SK-MEL-5 (cell line): ENCODE measurements at regions not wholly inside any gene's neighbourhood (a gene's known extent, or its start where the extent isn't known, plus 50 kb on each side); places are given as distances from the start of the nearest gene placed in this dataset.

Source experiments
- DNase-seq: peaks from one replicate; pipeline ENCODE4 v3.0.0-alpha.2; 2016; ENCODE audit warnings: low read depth, low spot score
- in situ Hi-C: cut with HindIII; loops from 2 replicates; pipeline ENCODE4 v1.10.0; 2016; ENCODE audit warnings: low sequenced_read_pairs, high pct_unique_total_duplicates, low pct_unique_long_range_greater_than_20kb

GRCh38 chr14:58846682-58847465 lies 209.1 kb downstream of the DACT1 start:
- in situ Hi-C loops = no loop called here
- no peak for DNase-seq

DNA sequence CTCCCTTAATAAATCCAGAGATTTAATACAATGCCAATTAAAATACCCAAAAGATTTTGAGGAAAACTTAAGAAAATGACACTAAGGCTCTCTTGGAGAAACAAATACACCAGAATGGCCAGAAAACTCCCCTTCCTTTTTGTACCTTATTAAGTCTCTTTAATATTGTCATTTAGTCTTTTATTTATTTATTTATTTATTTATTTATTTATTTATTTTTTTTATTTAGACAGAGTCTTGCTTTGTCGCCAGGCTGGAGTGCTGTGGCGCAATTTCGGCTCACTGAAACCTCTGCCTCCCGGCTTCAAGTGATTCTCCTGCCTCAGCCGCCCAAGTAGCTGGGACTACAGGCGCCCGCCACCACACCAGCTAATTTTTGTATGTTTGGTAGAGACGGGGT lies 210.6 kb downstream of the DACT1 start:
- in situ Hi-C loops = no loop called here
- DNase-seq = no peak

DNA sequence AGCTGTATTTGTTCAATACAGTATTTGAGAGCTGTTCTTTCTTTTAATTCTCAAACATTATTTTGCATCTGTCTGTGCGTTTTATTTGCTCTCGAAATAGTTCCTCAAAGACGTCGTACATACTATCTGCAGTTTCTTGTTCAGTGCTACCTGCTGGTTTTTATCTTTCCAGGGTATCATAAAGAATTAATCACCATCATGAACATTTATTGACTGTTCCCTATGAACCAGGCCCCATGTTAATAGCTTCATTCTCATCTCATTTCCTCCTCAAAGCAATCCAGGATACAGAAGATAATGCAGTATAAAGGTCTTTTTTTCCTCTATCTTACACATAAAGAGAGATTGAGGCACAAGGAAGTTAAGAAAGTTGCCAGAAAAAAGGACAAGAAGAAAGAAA lies 211.8 kb downstream of the DACT1 start:
- DNase-seq = no peak
- in situ Hi-C loops = no loop called here

- in situ Hi-C loops = no loop called here
- no peak for DNase-seq
These were observed 212.2 kb downstream of the DACT1 start for GRCh38 chr14:58850011-58850410.

- in situ Hi-C loops = no loop called here
- DNase-seq = no peak
These were observed 223.8 kb downstream of the DACT1 start for GRCh38 chr14:58861586-58861985.

DNA sequence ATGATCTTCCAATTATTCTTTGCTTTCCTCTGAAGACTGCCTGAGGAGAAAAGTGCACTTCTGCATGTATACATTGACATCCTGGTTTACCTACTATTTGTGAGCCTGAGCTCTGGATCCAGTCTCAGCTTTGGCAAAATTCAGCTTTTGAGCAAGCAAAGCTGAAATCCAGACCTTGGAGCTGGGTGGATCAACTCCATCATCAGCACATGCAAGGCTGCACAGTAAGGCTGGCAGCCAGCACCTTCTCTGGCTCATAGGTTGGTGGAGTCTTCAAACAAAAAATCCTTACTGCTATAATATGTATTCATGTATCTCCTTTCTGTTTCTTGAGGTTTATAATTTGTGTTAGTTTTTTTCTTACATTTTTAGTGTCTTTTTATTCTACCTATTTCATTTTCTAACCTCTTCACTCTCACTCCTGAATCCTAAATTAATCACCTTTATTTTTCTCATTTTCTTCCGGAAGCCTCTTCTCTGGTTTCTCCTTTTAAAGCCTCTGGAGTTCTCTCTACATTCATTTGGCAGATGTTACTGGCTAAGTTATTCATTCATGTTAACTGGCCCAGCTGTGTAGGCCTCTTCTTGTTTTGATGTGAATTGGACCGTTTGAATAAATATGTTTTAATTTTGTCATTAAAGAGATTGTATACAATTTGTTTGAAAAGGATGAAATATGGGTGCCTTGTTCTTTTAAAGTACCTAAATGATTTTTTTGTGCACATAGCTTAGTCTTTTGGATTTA lies 224.8 kb downstream of the DACT1 start:
- in situ Hi-C loops = no loop called here
- no peak for DNase-seq

DNA sequence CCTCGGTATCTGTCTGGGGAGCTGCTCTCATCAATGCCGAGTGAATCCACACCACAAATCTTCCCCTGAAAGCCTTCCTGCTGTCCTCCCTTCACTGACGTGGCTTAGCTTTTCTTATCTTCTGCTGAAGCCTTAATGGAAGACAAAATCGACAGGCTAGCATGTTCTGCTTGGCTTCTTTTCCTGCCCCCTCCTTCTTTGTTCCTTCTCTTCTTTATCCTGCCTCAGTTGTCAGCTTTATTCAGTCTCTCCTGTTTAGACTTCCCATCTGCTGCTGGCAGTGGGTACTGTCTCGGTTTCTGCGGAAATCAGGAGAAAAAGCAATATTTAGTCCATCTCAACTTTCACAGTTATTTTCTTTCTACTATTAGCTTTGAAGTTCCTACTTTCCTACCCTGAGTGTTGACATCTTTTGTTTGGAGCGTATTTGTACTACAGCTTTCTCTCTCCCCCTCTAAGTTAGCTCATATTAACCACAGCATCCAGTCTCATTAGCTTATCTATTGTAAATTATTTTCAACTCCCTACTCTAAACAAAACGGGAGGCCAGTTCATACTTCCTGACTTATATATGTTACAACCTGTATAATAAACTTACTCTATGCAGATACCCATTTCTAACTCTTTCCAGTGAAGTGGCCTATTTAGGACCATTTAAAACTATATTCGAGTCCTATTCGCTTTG lies 226.0 kb downstream of the DACT1 start:
- in situ Hi-C loops = no loop called here
- DNase-seq = no peak

DNA sequence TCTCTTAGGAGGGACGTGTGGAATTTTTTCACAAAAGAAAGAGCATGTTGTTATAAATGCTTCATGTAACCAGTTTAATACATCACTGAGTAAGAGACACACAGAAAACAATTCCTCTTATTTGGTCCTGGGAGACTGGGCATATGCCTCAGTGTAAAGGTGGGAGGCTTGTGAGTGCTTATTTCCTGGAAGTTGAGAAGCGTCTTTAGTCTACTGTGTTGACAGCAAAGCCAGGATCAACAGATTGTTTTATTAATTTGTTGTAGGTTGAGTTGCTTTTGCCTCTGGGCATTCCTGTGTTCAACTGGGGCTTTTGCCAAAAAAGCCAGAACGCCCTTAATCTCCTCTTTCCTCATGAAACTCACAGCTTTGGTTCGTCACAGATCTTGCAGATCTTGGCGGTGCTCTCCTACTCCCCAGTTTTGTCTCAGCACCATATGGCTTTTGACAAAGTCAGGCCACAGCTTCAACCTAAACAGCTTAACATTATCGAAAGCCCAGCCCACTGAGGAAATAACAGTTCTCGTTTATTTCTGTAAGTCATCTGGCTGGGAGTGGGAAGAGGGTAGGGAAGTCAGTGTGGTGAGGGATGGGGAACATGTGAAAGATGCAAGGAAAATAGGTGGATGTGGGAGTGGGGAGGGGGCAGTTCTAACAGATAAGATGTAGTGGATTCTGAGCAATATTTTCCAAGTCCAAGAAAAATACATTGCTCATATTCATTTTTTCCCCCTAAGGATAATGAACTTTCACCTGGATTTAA lies 227.2 kb downstream of the DACT1 start:
- in situ Hi-C loops = no loop called here
- no peak for DNase-seq

- peak; percentile 3 for DNase-seq
- in situ Hi-C loops = no loop called here
These were observed 227.9 kb downstream of the DACT1 start for GRCh38 chr14:58865514-58866281.

DNA sequence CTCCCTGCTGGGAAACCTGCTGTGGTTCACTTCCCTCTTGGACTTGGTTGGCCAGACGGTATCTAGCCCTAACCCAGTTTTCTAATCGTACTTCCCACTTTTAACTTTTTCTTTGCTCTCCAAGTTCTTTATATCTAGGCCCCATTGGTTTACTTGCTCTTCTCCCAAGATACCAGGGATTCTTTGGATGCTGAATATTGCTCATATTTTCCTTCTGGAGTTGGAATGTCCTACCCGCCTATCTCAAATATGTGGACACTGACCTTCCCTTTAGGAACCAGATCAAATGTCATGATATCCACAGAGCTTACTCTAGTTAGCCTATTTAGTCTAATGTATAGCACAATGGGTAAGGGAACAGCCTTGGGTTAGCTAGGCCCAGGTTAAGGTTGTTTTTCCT lies 228.6 kb downstream of the DACT1 start:
- DNase-seq = no peak
- in situ Hi-C loops = no loop called here

- in situ Hi-C loops = no loop called here
- DNase-seq = no peak
These were observed 233.2 kb downstream of the DACT1 start for GRCh38 chr14:58870961-58871360.

- in situ Hi-C loops = no loop called here
- no peak for DNase-seq
These were observed 233.8 kb downstream of the DACT1 start for GRCh38 chr14:58871573-58871972.

DNA sequence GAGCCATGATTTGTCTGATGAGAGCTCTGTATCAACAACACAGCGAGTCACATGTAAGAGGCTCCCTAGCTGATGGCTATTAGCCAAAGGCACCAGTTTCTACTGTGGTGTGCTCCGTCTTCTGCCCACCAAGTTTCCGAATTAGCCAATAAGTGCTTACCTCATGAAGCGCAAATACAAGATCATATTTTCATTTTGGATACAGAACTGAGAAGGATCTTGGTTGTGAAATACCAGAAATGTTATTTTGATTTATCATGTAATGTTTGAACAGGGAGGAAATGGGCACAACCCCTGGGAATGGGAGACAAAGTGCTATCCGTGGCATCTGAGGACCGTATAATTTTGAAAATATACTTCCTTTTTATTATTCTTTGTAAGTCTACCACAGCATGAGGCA lies 234.3 kb downstream of the DACT1 start:
- no peak for DNase-seq
- in situ Hi-C loops = no loop called here

DNA sequence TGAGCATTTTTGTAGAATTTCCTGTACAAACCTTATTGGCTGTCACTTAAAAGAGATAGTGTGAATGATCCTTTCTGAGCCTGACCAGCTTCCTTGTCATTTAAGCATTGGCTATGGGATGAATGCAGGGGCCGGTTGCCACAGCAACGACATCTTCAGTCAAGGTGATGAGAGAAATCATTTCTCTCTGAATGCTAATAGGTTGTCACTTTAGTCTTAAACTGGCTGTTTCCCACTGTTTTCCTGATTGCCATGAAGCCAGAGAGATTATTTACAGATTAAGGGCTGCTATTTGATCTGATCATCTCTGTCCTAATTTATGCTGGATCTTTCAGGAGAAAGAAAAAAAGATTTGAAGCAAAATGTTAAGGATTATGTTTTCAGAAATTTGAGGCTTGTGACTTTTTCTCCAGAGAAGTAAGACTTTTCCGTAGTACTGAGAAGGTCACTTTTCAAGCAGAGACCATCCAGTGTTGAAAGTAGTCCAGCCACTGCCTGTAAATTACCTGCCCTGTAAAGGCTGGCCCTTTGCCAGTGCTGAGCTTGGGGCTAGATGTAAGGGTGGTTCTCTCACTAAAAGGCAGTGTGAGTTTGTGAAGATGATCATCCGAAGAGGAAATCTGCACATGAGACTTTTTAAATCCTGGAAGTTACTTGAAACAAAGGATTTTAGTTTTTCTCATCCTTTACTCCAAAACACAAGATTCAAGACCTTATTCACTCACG lies 235.6 kb downstream of the DACT1 start:
- no peak for DNase-seq
- in situ Hi-C loops = no loop called here

DNA sequence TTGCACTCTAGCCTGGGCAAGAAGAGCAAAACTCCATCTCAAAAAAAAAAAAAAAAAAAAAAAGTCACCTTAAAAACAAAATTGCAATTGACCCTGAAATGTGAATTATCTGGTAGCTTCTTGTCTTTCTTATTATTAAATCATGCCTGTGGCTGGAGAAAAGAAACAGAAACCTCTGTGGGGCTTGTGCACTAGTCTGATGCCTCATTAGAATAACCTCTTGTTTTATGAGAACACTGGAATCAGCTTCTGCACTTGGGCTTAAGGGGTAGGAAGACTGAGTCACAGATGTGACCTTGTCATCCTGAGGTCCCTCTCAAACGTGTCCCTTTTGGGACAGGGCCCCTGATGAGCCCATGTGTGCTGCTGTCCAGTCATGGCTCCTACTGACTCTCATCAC lies 237.9 kb downstream of the DACT1 start:
- DNase-seq = no peak
- in situ Hi-C loops = no loop called here

DNA sequence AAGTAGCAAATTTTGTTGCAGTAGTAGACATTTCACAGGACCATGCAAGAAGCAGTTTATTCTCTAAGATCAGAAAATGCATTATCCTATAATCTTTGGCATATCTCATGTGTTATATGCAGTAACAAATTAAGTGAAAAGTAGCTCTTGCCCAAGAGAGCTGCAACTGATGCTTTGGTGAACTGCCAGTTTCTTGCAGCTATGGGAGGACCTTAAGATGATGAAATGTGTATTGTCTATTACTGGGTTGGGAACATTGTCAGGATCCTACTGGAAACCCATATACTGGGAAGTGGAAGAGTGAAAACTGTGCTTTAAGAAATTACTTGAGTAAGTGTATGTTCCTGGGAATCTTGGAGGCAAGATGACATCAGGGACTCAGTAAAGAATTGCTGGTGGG lies 238.8 kb downstream of the DACT1 start:
- in situ Hi-C loops = no loop called here
- DNase-seq = no peak
